HCT116 (cell line): ENCODE measurements at regions not wholly inside any gene's neighbourhood (a gene's known extent, or its start where the extent isn't known, plus 50 kb on each side); places are given as distances from the start of the nearest gene placed in this dataset.

ENCODE experiments used
- ATAC-seq: fragments of 200-7000 bp; cut with Tn5 transposase; 2 replicates; pipeline ENCODE4 v1.9.1; 2020; ENCODE audit warnings: mild to moderate bottlenecking, moderate library complexity
- BruUV-seq: library from RNA; stranded (reverse); fragments of 400-500 nt; replicated peaks from 2 replicates; lab custom pipeline; 2021; lab: Mats Ljungman, UMichigan
- CTCF ChIA-PET: fragments of 300-600 bp; sonication (Branson Sonifier 250); formaldehyde crosslinking; loops from one replicate; lab custom pipeline; 2021; ENCODE audit warnings: antibody characterized with exemption; lab: Charles Lee
- POLR2A ChIA-PET: fragments of 300-600, 350-600 bp; sonication (Branson Sonifier 250); formaldehyde crosslinking; loops from one replicate; lab custom pipeline; 2021; ENCODE audit warnings: antibody characterized with exemption; lab: Charles Lee
- RAD21 ChIA-PET, 2 experiments: fragments of 300-600 bp; sonication (Branson Sonifier 250); formaldehyde crosslinking; loops; one replicate each; lab custom pipeline; 2023; ENCODE audit warnings: low total read pairs in 2 of 2; ENCODE audit not compliant: uncharacterized antibody in 2 of 2, unreplicated experiment in 2 of 2, low non-redundant PET in 1 of 2; lab: Charles Lee
- DNase-seq: peaks from one replicate; pipeline ENCODE4 v3.0.0-alpha.2; 2010; ENCODE audit warnings: low read depth, low spot score
- H2AFZ ChIP-seq: fragments of 200-600 bp; shearing (Covaris generic), sonication (generic); 2 replicates; pipeline ENCODE4 v1.6.1; 2017; ENCODE audit warnings: low read depth, mixed run types, mixed read lengths, antibody characterized with exemption, low read length; ENCODE audit not compliant: poor library complexity, severe bottlenecking
- H3K27ac ChIP-seq: 2 replicates; pipeline ENCODE4 v1.5.1; 2012; ENCODE audit warnings: low read depth, low read length
- H3K27me3 ChIP-seq: fragments of 200-600 bp; sonication (generic); 2 replicates; pipeline ENCODE4 v1.6.1; 2016; ENCODE audit warnings: mixed run types, low read length, mixed read lengths; ENCODE audit not compliant: insufficient read depth
- H3K36me3 ChIP-seq, 2 experiments: fragments of 200-500 bp in 1 of 2; fragments of 200-600 bp in 1 of 2; sonication (Bioruptor generic) in 1 of 2; sonication (generic) in 1 of 2; 2 replicates each; pipeline versions ENCODE4 v1.5.1 to v1.6.1; 2014 to 2016; ENCODE audit warnings: low read length in 2 of 2, inconsistent platforms in 1 of 2, mixed read lengths in 1 of 2, mixed run types in 1 of 2; ENCODE audit not compliant: insufficient read depth in 2 of 2, control insufficient read depth in 1 of 2
- H3K4me1 ChIP-seq, 2 experiments: fragments of 200-600 bp in 1 of 2; sonication (generic) in 1 of 2; 2 replicates each; pipeline versions ENCODE4 v1.5.1 to v1.6.1; 2012 to 2017; ENCODE audit warnings: low read length in 2 of 2, inconsistent platforms in 1 of 2, mild to moderate bottlenecking in 1 of 2, mixed read lengths in 1 of 2, mixed run types in 1 of 2, moderate library complexity in 1 of 2; ENCODE audit not compliant: insufficient read depth in 2 of 2, control insufficient read depth in 1 of 2
- H3K4me2 ChIP-seq: fragments of 200-600 bp; sonication (generic); 2 replicates; pipeline ENCODE4 v1.6.1; 2017; ENCODE audit warnings: mixed run types, low read length, mixed read lengths
- H3K4me3 ChIP-seq, 2 experiments: fragments of 200-600 bp in 1 of 2; sonication (generic) in 1 of 2; replicated peaks in 1 of 2; 2 replicates each; pipeline ENCODE4 v1.5.1; 2011 to 2016; ENCODE audit warnings: low read length in 2 of 2, control low read depth in 1 of 2, low read depth in 1 of 2, mild to moderate bottlenecking in 1 of 2, mixed read lengths in 1 of 2, mixed run types in 1 of 2
- H3K79me2 ChIP-seq: fragments of 200-600 bp; sonication (generic); 2 replicates; pipeline ENCODE4 v1.6.1; 2017; ENCODE audit warnings: mild to moderate bottlenecking, mixed run types, low read length, moderate library complexity, mixed read lengths; ENCODE audit not compliant: insufficient read depth
- H3K9ac ChIP-seq: fragments of 200-600 bp; sonication (generic); 2 replicates; pipeline ENCODE4 v1.6.1; 2016; ENCODE audit warnings: low read length, mixed read lengths
- H3K9me2 ChIP-seq: fragments of 200-600 bp; sonication (generic), shearing (Covaris generic); 2 replicates; pipeline ENCODE4 v1.6.1; 2017; ENCODE audit warnings: mixed run types, mild to moderate bottlenecking, moderate library complexity; ENCODE audit not compliant: insufficient read depth
- H3K9me3 ChIP-seq, 2 experiments: fragments of 200-500 bp in 1 of 2; fragments of 200-600 bp in 1 of 2; sonication (Bioruptor generic) in 1 of 2; sonication (generic) in 1 of 2; 2 replicates each; pipeline ENCODE4 v1.6.1; 2014 to 2017; ENCODE audit warnings: low read length in 2 of 2, mixed read lengths in 2 of 2, inconsistent platforms in 1 of 2, low read depth in 1 of 2, mild to moderate bottlenecking in 1 of 2, mixed run types in 1 of 2, moderate library complexity in 1 of 2; ENCODE audit not compliant: control insufficient read depth in 1 of 2, insufficient read depth in 1 of 2
- H4K20me1 ChIP-seq: fragments of 200-600 bp; sonication (generic), shearing (Covaris generic); 2 replicates; pipeline ENCODE4 v1.6.1; 2017; ENCODE audit warnings: mixed run types, mild to moderate bottlenecking, moderate library complexity; ENCODE audit not compliant: insufficient read depth
- ATF3 ChIP-seq: IDR thresholded peaks from 2 replicates; pipeline ENCODE4 v1.6.1; 2012
- CBX3 ChIP-seq: IDR thresholded peaks from 2 replicates; pipeline ENCODE4 v1.6.1; 2012; ENCODE audit warnings: low read depth
- EGR1 ChIP-seq: IDR thresholded peaks from 2 replicates; pipeline ENCODE4 v1.6.1; 2012; ENCODE audit warnings: low read depth
- ELF1 ChIP-seq: IDR thresholded peaks from 2 replicates; pipeline ENCODE4 v1.6.1; 2012; ENCODE audit warnings: low read depth, borderline replicate concordance
- EZH2 ChIP-seq: fragments of 200-600 bp; sonication (generic); IDR thresholded peaks from 2 replicates; pipeline ENCODE4 v1.6.1; 2017; ENCODE audit warnings: antibody characterized with exemption, mixed run types
- EZH2phosphoT487 ChIP-seq: fragments of 200-600 bp; IDR thresholded peaks from 2 replicates; pipeline ENCODE4 v1.6.1; 2018; ENCODE audit warnings: antibody characterized with exemption, borderline replicate concordance
- FOSL1 ChIP-seq: IDR thresholded peaks from 2 replicates; pipeline ENCODE4 v1.6.1; 2012; ENCODE audit warnings: low read depth
- POLR2A ChIP-seq: IDR thresholded peaks from 2 replicates; pipeline ENCODE4 v1.7.0; 2011; ENCODE audit warnings: borderline replicate concordance; ENCODE audit not compliant: insufficient read depth, insufficient read length; ENCODE audit errors: extremely low read depth
- POLR2AphosphoS5 ChIP-seq: IDR thresholded peaks from 2 replicates; pipeline ENCODE4 v1.6.1; 2011; ENCODE audit warnings: mild to moderate bottlenecking, low read depth, low read length, moderate library complexity
- RAD21 ChIP-seq: IDR thresholded peaks from 2 replicates; pipeline ENCODE4 v1.6.1; 2012; ENCODE audit warnings: low read depth, mild to moderate bottlenecking
- REST ChIP-seq: IDR thresholded peaks from 2 replicates; pipeline ENCODE4 v1.6.1; 2012; ENCODE audit warnings: low read depth
- TCF7L2 ChIP-seq: IDR thresholded peaks from 2 replicates; pipeline ENCODE4 v1.7.0; 2011; ENCODE audit warnings: borderline replicate concordance, inconsistent platforms; ENCODE audit not compliant: insufficient read depth, insufficient read length; ENCODE audit errors: extremely low read depth
- YY1 ChIP-seq: IDR thresholded peaks from 2 replicates; pipeline ENCODE4 v1.6.1; 2011; ENCODE audit warnings: low read length, low read depth, moderate library complexity, mild to moderate bottlenecking; ENCODE audit not compliant: insufficient replicate concordance; ENCODE audit errors: extremely low read depth
- ZNF274 ChIP-seq: fragments of 200-500 bp; sonication (Bioruptor generic); IDR thresholded peaks from 2 replicates; pipeline ENCODE4 v1.6.1; 2014; ENCODE audit warnings: mild to moderate bottlenecking, low read depth, low read length, inconsistent platforms
- intact Hi-C: fragments of 100-400 bp; cut with micrococcal nuclease; formaldehyde crosslinking; loops from 2 replicates; pipeline ENCODE4 v1.10.0; 2022

GRCh38 chr3:182410051-182410450 lies 383.3 kb upstream of the ATP11B start:
- TF ChIP-seq RAD21 (no peak), POLR2A (no peak), REST (no peak), EGR1 (no peak), ATF3 (no peak), ZNF274 (no peak), POLR2AphosphoS5 (no peak), YY1 (no peak), CBX3 (no peak), FOSL1 (no peak), TCF7L2 (no peak), EZH2 (no peak), ELF1 (no peak), EZH2phosphoT487 (no peak)
- DNase-seq (no peak), ATAC-seq (no peak)
- peaks cover 0 to 5% of the 10 kb centered on the region in 2 experiments; a peak in 1 of 4 replicates for H3K4me1 ChIP-seq
- ChIA-PET POLR2A (no interaction called here), RAD21 (no interaction called here), CTCF (no interaction called here)
- no peak overlapping the region for H2AFZ ChIP-seq
- no peak overlapping the region for H3K9ac ChIP-seq
- no peak overlapping the region for H3K4me3 ChIP-seq
- no TSS peak for BruUV-seq
- no peaks in the 10 kb centered on the region for H3K9me3 ChIP-seq
- H3K27me3 ChIP-seq = no peaks in the 10 kb centered on the region
- H3K36me3 ChIP-seq = no peaks in the 10 kb centered on the region
- H3K79me2 ChIP-seq = no peaks in the 10 kb centered on the region
- no peaks in the 10 kb centered on the region for H3K9me2 ChIP-seq
- H3K27ac ChIP-seq = no peak overlapping the region
- no peak overlapping the region for H3K4me2 ChIP-seq
- H4K20me1 ChIP-seq = no peaks in the 10 kb centered on the region
- intact Hi-C loops = no loop called here
